ENCODE measurements at regions not wholly inside any gene's neighbourhood (a gene's known extent, or its start where the extent isn't known, plus 50 kb on each side); places are given as distances from the start of the nearest gene placed in this dataset.

DNA sequence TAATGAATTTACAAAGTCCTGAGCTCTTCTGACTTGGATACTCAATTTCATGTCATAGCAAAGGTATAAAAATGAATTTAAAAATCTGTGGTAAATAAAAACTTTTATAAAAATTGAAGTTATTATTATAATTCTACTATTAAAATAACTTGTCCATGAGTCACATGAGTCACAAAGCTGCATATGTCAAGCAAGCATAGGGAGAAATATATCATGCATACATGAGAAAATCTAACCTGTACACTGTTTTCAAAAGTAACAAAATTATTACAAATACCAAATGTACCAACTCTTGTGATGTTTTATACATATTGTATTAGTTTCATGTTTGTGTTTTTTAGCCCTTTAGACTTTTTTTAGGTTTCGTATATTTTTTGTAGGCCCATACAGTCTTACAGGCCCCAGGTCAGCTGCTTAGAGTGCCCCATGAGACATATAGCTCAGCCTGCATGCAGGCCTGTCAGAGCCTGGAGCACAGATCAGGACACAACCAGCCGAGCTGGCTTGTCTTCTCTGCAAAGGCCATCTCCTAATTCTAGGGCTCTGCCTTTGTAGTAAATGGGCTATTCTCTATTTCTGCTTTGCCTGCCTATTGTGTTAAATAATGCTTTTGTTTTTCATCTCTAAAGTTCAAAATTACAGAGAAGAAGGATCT lies 818.7 kb upstream of the TENM3 start:
- no peak for DNase-seq (ENCODE audit: low read depth in 4 of 4, low spot score in 3 of 4)

DNA sequence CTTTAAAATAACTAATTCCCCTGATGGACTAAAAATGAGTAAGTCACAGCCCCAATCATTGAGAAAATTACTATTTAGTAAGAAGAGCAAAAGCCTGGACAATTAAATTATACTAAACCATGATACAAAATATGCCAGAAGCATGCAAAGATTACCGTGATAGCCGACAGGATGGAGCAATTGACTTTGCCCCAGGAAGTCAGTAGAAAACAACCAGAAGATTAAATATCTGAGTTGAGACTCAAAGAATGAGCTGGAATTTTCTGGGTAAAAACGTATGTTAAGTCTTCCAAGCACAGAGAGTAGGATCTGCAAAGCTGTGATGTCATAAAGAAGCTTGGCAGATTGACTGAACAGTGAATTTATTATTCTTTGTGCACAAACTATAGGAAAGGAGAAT lies 816.1 kb upstream of the TENM3 start:
- no peak for DNase-seq (ENCODE audit: low read depth in 4 of 4, low spot score in 3 of 4)

DNA sequence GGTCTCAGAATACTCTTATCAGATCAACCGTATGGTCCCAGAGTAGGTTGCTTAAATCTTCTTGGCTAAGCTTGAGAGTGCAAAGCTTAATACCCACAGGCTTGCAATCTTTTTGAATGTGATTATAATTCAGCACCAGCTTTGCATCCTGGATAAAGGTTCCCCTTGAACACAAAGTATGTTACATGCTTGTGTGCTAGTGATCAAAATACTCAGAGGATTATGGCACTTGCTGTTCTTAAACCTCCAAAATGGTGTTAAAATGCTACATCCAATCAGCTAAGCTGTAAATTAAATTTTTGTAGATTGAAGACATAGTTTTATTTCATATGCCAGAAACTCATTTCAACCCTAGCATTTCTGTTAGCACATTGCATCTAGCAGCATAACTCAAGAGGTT lies 812.2 kb upstream of the TENM3 start:
- no peak for DNase-seq (ENCODE audit: low read depth in 4 of 4, low spot score in 3 of 4)

DNA sequence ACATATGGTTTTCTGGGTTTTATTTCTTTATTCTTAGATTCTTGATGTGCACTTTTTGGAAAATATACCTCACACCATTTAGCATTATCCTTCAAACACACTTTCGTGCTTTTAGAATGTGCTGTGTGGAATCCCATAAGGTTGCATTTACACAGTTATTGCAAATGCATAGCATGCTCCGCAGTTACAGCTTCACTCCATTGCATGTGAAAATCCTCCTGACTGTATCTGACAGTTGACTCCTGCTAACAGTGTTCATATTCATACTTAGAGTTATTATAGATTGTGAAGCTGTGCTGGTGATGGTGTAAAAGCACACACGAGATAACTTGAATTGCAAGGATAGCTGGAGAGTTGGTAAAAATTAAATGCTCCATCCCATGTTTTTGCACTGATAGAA lies 811.5 kb upstream of the TENM3 start:
- no peak for DNase-seq (ENCODE audit: low read depth in 4 of 4, low spot score in 3 of 4)

DNA sequence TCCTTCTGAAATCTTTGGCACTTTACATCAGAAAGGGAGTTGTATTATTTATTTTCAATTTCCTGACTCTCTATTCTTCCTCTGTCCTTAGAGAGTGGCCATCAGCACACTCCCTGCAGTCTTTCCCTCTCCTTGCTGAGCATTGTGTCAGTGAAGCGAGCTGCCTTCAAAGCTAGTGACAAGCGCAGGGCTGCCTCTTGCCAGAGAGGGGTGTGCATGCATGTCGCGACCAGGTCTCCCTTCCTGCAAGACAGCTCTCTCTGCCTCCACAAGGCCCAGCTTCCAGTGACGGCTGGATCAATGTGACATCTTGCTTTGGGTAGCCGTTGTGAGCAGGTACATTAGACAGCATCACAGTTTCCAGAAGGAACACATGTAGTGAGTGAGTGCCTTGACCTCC lies 810.9 kb upstream of the TENM3 start:
- no peak for DNase-seq (ENCODE audit: low read depth in 4 of 4, low spot score in 3 of 4)

DNA sequence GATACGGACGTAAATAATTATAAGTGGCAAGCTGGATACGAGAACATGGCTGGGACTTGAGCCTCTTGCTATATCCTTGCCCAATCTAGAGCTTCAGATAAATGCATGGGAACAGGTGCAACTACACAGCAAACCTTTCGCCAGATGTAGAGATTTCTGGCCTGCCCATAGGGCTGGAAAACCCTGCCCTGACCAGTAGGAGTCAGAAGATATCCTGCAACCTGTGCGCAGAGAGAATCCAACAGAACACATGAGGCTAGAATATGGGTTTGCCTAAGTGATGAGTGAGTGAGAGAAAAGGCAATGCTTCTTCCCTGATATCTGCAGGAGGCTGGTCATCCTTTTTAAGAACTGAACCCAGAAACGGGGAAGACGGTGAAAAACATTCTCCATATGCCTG lies 805.3 kb upstream of the TENM3 start:
- DNase-seq (ENCODE audit: low read depth in 4 of 4, low spot score in 3 of 4) = no peak

DNA sequence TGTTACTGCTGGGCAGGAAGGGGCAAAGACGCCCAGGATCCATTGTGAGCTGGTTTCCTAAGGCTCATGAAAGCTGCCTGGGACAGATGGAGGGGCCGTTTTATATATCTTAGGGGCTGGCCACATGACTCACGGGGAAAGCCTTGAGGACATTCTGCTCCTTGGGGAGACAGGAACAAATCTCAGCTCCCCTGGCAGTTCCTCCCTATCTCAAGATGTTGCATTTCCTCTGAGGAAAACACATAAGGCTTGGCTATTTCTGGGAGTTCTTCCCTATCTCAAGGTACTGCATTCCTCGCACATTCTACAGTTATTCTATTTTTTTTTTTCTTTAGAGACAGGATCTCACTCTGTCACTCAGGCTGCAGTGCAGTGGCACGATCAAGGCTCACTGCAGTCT lies 804.6 kb upstream of the TENM3 start:
- no peak for DNase-seq (ENCODE audit: low read depth in 4 of 4, low spot score in 3 of 4)

DNA sequence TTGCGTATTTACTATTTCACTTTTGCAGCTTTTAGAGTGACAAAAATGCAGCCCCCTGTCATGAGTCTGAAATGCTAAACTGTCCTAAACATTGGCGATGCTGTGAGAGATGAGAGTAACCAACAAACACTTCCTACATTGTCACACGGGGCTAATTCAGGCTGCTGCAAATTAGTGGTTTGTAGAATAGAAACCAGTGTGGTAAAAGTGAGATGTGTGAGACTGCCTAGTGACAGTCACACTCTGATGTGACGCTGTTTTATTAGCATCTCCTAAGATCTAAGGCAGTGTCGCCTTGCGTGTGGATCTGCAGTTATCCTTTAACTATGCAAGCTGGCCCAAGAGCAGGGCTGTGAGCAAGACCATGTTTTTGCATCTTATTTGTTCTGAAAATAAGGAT lies 800.2 kb upstream of the TENM3 start:
- DNase-seq (ENCODE audit: low read depth in 4 of 4, low spot score in 3 of 4) = no peak

DNA sequence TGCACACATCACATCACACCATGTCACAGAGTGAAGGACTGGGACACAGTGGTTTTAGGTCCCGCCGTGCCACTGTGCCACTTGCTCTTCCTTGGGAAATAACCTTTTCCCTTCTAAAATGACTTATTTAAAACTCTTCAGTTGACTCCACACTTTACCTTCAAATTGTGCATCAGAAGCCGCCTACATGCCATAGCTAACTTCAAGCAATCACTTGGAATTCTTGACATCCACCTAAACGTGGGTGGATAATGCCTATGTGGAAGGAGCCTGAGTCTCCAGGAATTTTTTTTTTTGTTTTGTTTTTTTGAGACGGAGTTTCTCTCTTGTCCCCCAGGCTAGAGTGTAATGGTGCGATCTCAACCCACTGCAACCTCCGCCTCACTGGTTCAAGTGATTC lies 777.4 kb upstream of the TENM3 start:
- DNase-seq (ENCODE audit: low read depth in 4 of 4, low spot score in 3 of 4) = no peak

DNA sequence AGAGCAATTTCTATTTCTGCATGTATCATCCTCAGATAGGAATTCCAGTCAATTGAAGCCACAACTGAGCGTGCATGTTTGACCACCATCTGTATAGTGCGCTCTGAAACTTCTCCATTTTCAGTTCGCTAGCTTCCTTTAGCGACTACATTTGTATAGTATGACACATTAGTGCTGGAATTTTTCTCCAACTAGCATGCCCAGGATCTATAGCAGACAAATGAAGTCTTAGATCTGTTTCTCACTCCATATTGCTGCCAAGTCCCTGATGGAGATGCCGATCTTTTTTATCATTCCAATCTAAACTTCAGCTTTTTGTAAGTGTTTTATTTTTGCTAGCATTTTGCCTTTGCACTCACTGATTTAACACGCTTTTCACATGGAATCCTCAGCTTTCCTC lies 774.8 kb upstream of the TENM3 start:
- DNase-seq (ENCODE audit: low read depth in 4 of 4, low spot score in 3 of 4) = no peak

DNA sequence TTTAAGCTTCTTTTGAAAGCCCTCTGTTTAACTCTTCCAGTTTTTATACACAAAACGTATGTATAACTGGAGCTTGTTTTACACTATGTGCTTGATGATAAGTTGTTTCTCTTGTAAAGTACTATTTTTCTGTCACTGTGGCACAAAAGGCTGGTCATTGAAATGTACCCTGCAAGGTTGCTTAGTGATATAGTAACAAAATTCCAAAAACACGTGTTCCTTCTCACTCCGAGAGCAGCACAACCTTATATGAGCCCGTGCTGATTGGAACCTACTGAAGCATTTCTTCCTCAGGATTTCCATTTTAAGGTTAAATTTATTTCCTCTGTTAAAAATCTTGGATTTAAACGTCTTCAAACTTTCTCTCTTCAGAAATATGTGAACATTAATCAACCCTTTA lies 772.9 kb upstream of the TENM3 start:
- no peak for DNase-seq (ENCODE audit: low read depth in 4 of 4, low spot score in 3 of 4)

DNA sequence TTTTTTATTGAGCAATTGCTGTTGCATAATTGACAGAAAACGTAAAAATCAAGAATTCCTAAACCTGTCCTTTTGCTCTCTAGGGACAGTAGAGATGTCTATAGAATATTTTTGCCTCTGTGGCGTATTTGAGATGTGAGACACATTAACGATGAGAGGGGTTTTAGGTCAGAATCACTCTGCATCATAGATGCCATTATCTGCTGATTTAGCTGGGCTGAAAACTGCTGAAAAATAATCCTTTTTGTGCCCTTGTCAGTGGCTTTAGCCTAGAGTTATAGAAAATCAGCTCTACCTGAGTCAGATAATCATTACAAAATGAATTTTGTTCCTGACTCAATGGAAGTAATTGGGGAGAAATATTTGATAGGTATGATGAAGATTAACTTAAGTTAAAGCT lies 767.8 kb upstream of the TENM3 start:
- DNase-seq (ENCODE audit: low read depth in 4 of 4, low spot score in 3 of 4) = no peak

DNA sequence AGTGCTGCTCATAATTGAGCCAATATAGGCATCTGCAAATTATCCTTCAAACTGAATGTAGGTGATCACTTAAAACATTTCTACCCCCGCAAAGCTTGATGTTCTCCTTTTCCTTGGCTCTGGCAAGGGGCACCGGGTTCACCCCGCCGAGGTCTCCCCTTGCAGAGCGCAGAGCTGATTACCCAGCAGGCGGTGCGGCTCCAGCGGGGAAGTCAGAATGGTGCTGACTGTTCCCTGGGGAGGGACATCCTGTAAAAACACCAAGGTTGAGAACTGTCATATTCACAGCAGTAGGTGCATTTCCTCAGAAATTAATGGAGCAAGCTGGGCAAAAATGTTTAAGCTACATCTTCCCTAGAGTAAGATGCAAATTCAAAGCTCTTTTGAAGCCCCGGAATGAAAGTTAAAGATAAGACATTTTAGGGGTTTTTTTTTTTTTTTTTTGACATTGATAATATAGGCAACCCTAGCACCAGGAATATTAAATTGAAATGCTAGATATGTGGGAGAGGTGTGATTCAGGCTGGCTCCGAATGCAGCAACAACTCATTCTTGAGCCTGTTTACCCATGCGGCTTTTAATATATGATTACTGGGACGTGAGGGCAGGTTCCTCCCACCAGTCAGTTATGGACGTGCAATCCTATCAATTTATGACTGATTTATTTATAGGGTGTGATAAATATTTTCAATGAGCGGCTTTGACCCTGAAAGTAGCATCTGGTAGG lies 767.3 kb upstream of the TENM3 start:
- DNase-seq (ENCODE audit: low read depth in 4 of 4, low spot score in 3 of 4) = no peak

DNA sequence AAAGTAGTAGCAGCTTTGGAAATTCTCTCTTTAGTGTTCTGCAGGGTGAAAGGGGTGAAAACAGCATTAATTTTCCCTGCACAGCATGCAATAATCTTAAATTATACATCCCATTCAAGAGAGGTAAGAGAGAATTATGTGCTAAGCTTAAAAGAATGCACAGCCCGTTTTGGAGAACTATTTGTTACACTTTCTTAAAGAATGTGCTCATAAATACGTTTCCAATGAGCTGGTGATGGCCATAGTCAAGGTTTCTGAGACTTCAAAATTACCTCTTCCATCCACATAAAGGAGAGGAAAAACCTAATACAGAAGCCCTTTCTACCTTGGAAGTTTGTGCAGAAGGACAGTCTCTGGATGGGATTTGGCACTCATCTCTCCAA lies 766.7 kb upstream of the TENM3 start:
- no peak for DNase-seq (ENCODE audit: low read depth in 4 of 4, low spot score in 3 of 4)

DNA sequence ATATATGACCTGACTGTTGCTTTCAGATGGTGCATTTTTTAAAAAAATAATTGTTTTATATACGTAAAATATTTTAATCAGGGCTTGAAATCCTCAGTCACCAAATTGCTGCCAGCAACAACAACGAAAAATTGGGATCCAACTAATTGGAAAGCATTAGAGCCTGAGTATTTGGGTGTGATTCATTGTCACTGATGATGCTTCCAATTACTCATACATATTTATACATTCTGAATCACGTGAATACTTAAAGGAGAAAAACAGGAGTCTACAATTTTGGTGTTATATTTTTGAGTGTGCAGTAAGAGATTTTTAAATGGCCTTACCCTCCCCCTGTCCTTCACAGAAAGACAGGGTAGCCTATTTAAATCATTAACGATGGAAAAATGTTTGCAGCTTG lies 765.6 kb upstream of the TENM3 start:
- DNase-seq (ENCODE audit: low read depth in 4 of 4, low spot score in 3 of 4) = no peak

DNA sequence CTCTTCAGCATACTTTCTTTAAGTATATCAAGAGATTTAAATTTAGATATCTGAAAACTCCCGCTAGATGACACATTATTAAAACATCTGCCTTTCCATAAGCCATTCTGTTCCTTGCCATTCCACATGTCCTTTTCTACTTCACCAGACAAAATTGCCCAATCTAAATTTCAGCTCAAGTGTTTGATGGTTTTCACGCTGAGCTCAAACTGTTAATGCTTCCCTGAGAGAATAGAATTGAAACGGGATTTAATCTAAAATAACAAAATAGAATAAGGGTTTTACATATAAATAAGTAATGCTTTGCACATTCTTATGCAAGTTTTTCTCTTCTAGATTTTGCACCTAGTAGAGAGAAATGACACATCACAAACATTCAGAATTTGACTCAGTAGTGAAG lies 764.5 kb upstream of the TENM3 start:
- no peak for DNase-seq (ENCODE audit: low read depth in 4 of 4, low spot score in 3 of 4)

DNA sequence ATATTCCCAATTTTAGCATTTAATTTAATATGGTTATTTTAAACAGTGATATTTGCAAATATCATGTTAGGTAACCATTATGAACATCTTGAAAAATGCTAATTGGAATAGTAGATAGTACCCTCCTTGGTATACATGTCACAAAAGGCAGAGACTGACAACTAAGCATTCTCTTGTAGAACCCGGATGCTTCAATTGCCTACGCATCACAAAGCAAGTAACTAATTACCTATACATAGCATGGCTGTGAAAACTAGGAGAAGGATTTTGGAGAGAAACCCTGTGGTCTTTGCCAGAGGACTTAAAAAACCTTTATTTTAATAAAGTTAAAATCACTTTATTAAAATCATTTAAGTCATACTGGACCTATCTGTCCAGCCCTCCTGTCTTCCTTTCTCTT lies 764.1 kb upstream of the TENM3 start:
- no peak for DNase-seq (ENCODE audit: low read depth in 4 of 4, low spot score in 3 of 4)

DNA sequence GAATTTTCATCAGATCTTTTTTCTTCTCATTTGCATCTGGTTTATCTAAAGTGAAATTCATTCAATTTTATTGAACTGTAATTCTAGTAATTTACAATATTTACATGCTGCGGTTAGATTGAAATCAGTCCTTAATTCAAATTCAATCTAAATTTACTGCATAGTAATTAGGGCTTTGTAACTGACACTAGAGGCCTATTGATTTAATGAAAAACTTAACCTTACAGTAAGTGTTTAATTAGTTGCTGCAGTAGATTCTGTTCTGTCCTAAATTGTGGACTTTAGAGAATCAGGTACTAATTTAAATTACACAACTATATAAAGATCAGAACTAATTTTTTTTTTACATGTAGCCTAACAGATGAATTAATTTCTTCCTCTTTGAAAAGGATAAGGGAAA lies 758.8 kb upstream of the TENM3 start:
- no peak for DNase-seq (ENCODE audit: low read depth in 4 of 4, low spot score in 3 of 4)

DNA sequence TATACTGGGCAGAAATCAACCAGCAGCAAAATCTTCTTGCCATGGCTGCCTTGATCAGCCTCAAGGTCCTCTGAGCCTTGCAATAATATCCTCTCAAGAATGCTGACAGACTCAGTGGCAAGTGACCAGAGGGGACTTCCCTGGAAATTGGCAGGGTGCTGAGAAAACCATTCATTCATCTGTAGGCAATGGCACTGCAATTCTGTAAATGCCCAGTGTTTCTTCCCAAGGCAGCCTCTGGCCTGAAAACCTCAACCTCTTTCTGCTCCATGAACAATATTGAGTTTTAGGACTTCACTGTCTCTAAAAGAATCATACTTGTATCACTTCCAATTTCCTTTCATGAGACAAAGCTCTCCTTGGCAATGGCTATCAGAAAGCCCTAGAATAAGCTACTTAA lies 754.3 kb upstream of the TENM3 start:
- no peak for DNase-seq (ENCODE audit: low read depth in 4 of 4, low spot score in 3 of 4)

DNA sequence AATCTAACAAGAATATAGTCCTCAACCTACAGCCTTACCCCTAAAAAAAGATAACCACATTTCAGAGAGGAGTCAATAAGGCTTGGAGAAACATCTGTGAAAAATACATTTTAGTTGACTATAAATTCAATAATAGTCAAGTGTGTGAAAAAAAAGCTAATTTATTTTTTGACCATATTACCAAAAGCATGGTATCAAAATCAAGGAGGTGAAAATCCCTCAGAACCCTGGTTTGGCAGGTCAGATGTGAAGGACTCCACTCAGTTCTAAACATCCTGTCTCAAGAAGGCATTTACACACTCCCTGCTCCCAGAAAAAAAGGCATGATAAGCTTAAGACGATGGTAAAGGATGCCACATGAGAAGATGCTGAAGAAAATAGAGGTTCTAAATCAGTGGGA lies 745.1 kb upstream of the TENM3 start:
- DNase-seq (ENCODE audit: low read depth in 4 of 4, low spot score in 3 of 4) = no peak

DNA sequence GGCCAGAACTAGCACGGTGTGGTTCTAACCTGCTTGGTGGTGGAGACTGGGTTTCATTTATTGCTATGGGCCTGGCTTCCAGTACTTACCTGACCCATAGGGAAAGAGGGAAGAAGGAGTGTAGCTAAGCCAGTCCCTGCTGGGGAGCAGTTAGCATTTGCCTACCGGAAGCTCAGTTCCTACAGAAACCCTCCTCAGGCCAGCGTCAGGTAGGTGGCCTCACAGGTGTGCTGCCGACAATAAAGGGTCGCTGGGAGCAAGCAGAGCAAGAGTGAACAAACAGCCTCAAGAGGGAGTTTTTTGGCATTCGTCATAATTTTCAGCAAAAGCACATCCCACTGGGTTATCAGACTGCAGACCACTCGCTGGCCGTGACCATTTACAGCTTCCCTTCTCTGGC lies 740.6 kb upstream of the TENM3 start:
- DNase-seq (ENCODE audit: low read depth in 4 of 4, low spot score in 3 of 4) = no peak

DNA sequence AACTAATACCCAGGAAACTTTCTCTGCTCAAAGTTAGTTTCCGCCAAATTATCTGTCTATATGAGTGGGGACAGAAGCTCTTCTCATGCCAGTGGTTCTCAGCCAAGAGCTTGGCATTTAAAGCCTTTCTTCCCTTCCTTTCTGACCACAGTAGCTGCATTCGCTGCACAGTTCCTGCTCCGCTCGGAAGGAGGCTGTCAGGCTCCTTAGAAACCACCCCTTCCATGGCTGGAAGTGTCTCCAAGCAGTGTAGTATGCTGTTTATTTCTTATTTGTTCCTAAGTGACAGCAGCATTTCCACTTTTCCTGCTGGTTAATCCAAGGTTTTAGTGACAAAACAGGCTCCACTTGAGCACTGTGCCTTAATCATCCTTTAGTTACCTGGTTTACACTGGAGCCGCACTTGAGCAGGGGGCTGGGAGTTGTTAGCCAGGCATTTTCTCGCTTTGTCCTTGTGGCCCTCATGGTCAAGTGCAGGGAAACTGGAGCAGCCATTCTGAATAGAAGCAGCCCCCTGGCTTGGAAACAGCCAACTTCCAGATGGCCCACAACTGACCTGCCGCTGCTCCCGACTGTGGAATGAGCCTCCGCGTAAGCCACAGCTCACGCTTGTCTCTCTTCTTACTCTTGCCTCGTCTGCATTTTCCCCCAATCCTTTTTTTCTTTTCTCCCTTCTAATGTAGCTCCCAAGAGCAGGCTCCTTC lies 739.4 kb upstream of the TENM3 start:
- no peak for DNase-seq (ENCODE audit: low read depth in 4 of 4, low spot score in 3 of 4)
